Effector memory CD4-positive, alpha-beta T cell (primary cell): ENCODE measurements at regions not wholly inside any gene's neighbourhood (a gene's known extent, or its start where the extent isn't known, plus 50 kb on each side); places are given as distances from the start of the nearest gene placed in this dataset.

Experiments
- DNase-seq, 3 donors: peaks; one replicate each; pipeline ENCODE4 v3.0.0-alpha.2; 2020
- H3K27ac ChIP-seq: 2 replicates; pipeline ENCODE4 v1.7.0; 2013; ENCODE audit warnings: mild to moderate bottlenecking, low read length, moderate library complexity; ENCODE audit not compliant: insufficient read depth, poor library complexity, severe bottlenecking
- H3K27me3 ChIP-seq: replicated peaks from 2 replicates; pipeline ENCODE4 v1.7.0; 2013; ENCODE audit warnings: mild to moderate bottlenecking, low read length; ENCODE audit not compliant: insufficient read depth, control insufficient read depth, poor library complexity, severe bottlenecking
- H3K36me3 ChIP-seq: 2 replicates; pipeline ENCODE4 v1.7.0; 2013; ENCODE audit warnings: mild to moderate bottlenecking, low read length, moderate library complexity; ENCODE audit not compliant: control insufficient read depth, insufficient read depth
- H3K4me1 ChIP-seq: 2 replicates; pipeline ENCODE4 v1.7.0; 2013; ENCODE audit warnings: low read length, mild to moderate bottlenecking; ENCODE audit not compliant: control insufficient read depth, insufficient read depth, poor library complexity, severe bottlenecking
- H3K4me3 ChIP-seq: 2 replicates; pipeline ENCODE4 v1.7.0; 2013; ENCODE audit warnings: low read length, low read depth, mild to moderate bottlenecking; ENCODE audit not compliant: insufficient read depth, poor library complexity, severe bottlenecking
- H3K9me3 ChIP-seq: 2 replicates; pipeline ENCODE4 v1.7.0; 2013; ENCODE audit warnings: mild to moderate bottlenecking, low read length, moderate library complexity; ENCODE audit not compliant: control insufficient read depth

DNA sequence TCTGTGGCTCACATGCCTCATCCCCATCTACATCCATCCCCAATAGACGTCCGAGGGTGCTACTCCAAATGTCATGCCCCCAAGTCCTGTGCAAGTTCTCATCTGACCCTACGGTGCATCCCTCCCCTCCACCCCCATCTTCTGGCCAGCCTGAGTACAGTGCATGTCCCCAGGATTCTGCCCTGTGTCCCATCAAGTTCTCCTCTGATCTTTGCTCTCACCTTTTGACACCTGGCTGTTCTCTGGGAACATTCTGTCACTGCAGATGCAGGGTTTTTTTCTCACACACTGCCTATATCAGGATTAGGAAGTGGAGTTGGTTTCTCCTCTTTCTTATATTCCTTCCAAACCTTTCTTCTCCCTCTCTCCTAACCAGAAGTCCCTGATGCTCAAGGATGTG is 377.2 kb downstream of the GADD45G start:
- DNase-seq = no peak
- H3K4me3 ChIP-seq = no peak overlapping the region
- no peaks in the 10 kb centered on the region for H3K4me1 ChIP-seq
- no peak overlapping the region for H3K27ac ChIP-seq
- H3K36me3 ChIP-seq = no peaks in the 10 kb centered on the region
- H3K27me3 ChIP-seq = no peaks in the 10 kb centered on the region
- no peaks in the 10 kb centered on the region for H3K9me3 ChIP-seq

DNA sequence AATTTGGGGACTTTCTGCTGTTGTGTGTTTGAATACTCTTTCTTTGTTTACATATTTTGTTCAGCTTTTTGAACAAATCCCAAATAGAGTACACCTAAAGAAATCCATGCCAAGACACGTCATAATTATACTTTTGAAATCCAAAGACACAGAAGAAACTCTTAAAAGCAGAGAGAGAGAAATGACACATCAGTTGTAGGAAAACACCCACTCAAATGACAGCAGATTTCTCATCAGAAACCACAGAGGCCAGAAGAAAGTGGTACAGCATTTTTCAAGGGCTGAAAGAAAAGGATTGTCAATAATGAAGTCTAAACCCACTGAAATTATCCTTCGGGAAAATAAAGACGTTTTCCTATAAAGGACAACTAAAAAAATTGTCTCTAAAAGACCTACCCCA is 378.6 kb downstream of the GADD45G start:
- Histone ChIP-seq H3K4me1 (no peaks in the 10 kb centered on the region), H3K27ac (no peak overlapping the region), H3K27me3 (no peaks in the 10 kb centered on the region), H3K4me3 (no peak overlapping the region), H3K36me3 (no peaks in the 10 kb centered on the region), H3K9me3 (no peaks in the 10 kb centered on the region)
- no peak for DNase-seq

DNA sequence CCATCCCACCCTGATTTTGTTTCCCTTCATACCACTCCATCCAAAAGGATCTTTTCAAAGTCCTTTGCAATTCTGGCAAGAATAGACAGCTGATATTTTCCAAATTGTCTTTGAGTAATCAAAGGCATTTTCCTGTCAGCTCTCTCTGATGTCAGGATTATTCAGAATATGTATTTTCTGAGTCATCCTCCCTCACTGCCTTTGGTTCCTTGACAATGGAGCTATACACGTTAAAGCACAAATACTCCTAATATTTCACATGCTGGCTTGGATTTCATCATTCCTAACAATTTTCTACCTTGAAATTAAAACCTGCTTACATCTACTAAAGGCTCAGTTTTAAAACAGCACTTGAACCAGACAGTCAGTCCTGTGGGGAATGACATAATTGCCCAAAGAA is 379.4 kb downstream of the GADD45G start:
- Histone ChIP-seq H3K4me1 (no peaks in the 10 kb centered on the region), H3K4me3 (no peak overlapping the region), H3K9me3 (no peaks in the 10 kb centered on the region), H3K27me3 (no peaks in the 10 kb centered on the region), H3K27ac (no peak overlapping the region), H3K36me3 (no peaks in the 10 kb centered on the region)
- DNase-seq = no peak

DNA sequence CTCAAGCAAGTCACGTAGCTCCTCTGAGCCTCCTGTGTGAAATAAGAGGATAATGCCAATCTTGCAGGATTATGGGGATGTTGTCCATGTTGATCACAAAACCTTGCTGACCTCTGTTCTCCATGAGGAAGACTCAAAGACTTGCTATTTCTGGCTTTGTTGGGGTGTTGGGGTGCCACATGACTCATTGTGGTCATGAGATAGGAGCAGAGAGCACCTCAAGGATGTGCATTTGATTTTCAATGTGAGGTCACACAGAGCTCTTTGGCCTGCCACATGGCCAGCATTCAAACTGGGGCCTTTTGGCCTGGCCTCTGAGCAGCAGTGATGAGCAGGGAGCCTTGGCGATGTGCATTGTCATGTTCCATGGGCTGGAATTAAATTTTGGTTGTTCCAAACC is 380.3 kb downstream of the GADD45G start:
- Histone ChIP-seq H3K36me3 (no peaks in the 10 kb centered on the region), H3K9me3 (no peaks in the 10 kb centered on the region), H3K4me3 (no peak overlapping the region), H3K27me3 (no peaks in the 10 kb centered on the region), H3K27ac (no peak overlapping the region), H3K4me1 (no peaks in the 10 kb centered on the region)
- no peak for DNase-seq

DNA sequence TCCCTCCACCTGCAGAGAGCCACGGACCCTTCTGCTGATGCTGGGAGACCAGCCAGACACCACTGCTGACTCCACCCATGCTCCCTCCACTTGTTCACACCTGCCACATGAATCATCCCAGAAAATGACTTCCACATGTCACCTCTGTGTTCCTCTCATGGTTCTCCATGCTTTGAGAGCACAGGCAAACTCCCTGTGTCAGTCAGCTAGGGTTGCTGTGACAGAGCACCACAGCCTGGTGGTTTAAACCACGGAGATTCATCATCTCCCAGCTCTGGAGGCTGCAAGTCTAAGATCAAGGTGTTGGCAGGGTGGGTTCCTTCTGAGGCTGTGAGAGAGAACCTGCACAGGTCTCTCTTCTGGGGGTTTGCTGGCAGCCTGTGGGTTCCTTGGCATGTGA is 381.4 kb downstream of the GADD45G start:
- Histone ChIP-seq H3K9me3 (no peaks in the 10 kb centered on the region), H3K4me1 (no peaks in the 10 kb centered on the region)
- DNase-seq = no peak

DNA sequence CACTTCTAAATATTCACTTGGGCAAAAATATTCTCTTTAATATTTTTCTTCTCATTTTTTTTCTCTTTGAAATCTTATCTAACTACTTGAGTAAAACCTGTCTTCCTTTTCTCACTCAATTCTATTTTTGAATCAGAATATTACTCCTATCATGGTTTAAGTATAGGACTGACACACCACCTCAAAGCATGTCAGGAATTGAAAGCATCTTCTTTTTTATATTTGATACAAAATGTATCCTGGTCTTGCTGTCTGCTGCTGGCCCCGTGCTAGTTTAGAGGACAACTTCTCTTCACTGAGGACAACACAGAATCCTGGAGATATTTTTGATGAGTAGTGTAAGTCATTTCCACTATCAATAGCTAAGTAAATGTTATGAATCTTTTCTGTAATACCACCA is 383.6 kb downstream of the GADD45G start:
- no peak overlapping the region for H3K4me3 ChIP-seq
- H3K27me3 ChIP-seq = no peaks in the 10 kb centered on the region
- no peaks in the 10 kb centered on the region for H3K36me3 ChIP-seq
- no peak for DNase-seq
- no peaks in the 10 kb centered on the region for H3K9me3 ChIP-seq
- H3K4me1 ChIP-seq = no peaks in the 10 kb centered on the region
- no peak overlapping the region for H3K27ac ChIP-seq

More for the DNA sequence above, 381.4 kb downstream of the GADD45G start:
- no peaks in the 10 kb centered on the region for H3K36me3 ChIP-seq
- H3K27ac ChIP-seq = no peak overlapping the region
- H3K4me3 ChIP-seq = no peak overlapping the region
- H3K27me3 ChIP-seq = no peaks in the 10 kb centered on the region

DNA sequence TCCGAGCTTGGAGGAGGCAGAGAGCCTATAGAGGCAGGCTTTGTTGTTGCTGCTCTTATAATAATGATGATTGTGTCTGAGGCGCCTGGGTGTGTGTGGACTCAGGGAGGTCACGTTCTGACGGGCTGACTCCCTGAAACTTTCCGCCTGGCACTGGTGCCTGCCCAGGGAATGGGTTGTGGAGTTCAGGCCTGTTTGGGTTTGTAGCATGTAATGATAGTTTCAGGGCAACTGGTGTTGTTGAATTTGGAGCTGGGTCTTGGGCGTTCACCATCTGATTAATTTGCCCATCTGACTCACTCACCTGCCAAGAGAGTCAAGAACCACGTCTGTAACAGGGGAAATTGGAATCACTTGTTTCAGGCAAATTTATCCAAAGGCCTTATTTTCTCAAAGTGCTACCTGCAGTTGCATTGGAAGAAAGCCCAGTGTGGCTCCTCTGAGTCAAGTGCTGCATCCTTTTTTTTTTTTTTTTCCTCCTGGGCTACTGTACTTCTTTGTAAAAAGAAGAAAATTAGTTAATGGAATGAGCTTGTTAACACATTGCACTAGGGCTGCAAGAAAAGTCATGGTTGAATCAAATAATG is 386.5 kb downstream of the GADD45G start:
- no peaks in the 10 kb centered on the region for H3K4me1 ChIP-seq
- DNase-seq = no peak
- H3K36me3 ChIP-seq = no peaks in the 10 kb centered on the region
- no peaks in the 10 kb centered on the region for H3K27me3 ChIP-seq
- no peak overlapping the region for H3K27ac ChIP-seq
- H3K4me3 ChIP-seq = no peak overlapping the region
- no peaks in the 10 kb centered on the region for H3K9me3 ChIP-seq

DNA sequence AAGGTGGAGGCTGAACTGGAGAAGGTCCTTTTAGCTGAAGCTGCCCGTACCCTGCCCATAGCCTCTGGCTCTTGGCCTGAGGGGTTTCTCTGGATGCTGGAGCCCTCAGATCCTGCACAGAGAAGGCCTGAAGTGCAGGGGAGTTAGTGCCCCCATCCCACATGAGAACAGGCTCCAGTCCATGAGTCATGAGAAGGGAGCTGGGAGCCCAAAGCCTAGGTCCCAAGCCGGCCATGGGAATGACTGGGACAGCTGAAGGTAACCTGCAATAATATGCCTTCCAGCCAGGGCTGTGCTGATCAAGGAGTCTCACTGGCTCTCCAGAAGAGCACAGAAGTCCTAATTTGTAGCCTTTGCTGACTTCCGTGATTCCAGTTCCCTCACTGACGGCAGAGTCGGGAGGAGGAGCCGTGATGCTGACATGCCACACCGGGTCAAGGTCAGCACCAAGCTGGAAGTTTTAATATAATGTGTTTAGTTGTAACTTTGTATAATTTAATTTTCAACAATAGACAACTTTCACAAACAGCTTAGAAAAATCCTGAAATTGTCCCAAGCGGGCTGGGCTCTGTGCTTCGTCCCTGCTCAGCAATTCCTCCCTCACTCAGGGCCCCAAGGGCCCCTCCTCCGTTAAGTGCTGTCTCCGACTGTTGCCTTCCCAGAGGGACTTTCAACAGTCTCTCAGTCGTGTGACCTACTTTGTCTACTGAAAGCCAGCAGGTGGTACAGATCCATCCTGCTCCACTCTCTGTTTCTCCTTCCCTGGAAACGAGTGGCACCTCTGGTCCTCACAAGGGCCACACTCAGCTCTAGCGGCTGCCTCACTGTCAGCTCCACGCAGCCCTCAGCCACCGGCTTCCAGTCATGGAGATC is 387.8 kb downstream of the GADD45G start:
- no peak for DNase-seq
- Histone ChIP-seq H3K27ac (no peak overlapping the region), H3K4me3 (no peak overlapping the region), H3K4me1 (no peaks in the 10 kb centered on the region), H3K36me3 (no peaks in the 10 kb centered on the region), H3K27me3 (no peaks in the 10 kb centered on the region), H3K9me3 (no peaks in the 10 kb centered on the region)

DNA sequence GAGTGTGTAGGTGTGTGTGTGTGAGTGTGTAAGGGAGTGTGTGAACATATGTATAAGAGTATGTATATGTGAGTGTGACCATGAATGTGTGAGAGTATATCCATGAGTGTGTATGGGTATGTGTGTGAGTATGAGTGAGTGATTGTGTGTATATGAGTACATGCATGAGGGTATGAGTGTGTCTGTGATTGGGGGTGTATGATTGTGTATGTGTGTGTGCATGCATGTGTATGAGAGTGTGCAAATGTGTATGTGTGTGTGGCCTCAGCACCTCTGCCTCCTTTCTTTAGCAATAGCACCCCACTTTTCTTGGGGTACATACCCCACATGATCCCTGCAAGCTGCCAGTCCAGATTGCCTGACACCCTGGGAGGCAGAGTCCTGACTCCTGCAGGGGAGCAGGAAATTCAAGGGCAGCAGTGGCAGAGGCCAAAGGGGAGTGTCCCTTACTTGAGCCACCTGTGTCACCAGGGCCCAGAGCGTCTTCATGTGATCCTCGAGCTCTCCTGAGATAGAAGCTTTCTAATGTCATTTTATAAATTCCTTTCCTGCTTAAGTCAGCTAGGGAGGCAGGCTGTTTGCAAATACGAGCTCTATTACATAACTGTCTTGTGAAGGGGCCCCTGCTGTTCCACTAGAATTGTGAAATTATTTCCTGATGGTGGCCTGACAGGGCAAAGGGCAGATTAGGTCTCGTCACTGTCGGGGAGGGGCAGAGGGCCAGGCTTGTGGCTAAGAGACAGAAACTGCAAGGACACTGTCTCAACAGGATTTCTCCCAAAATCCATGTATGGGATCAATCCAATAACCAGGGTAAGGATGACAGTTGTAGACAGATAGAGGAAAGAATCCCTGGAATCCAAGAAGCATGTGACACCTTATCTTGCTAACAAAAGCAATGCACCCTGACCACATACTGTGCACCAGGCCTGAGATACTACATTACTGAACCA is 389.1 kb downstream of the GADD45G start:
- H3K9me3 ChIP-seq = no peaks in the 10 kb centered on the region
- no peaks in the 10 kb centered on the region for H3K36me3 ChIP-seq
- no peak overlapping the region for H3K4me3 ChIP-seq
- no peak for DNase-seq
- no peak overlapping the region for H3K27ac ChIP-seq
- no peaks in the 10 kb centered on the region for H3K4me1 ChIP-seq
- H3K27me3 ChIP-seq = no peaks in the 10 kb centered on the region
